ENCODE measurements at regions not wholly inside any gene's neighbourhood (a gene's known extent, or its start where the extent isn't known, plus 50 kb on each side); places are given as distances from the start of the nearest gene placed in this dataset.

- no peak for DNase-seq
Measured at GRCh38 chr18:6614952-6615351, 114.6 kb upstream of the ARHGAP28 start.

DNA sequence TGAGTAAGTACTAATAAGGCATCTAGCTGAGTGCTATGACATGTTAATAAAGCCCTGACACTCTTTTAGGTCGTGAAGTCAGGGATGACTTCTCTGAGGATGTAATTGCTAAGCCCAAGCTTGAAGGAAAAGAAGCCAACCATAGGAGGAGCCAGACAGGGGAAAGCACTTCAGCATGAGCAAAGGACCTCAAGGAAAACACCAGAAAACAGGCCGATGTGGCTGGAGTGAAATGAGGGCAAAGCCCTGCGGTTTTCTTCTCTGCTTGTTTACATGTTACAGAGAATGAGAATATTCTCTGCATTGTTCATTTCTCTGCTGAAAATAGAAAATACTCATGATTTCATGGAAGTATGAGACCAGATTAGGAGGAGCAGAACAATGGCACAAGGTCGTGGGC is 112.5 kb upstream of the ARHGAP28 start:
- no peak for DNase-seq

- DNase-seq: no peak
Measured at GRCh38 chr18:6621437-6621836, 108.1 kb upstream of the ARHGAP28 start.

DNA sequence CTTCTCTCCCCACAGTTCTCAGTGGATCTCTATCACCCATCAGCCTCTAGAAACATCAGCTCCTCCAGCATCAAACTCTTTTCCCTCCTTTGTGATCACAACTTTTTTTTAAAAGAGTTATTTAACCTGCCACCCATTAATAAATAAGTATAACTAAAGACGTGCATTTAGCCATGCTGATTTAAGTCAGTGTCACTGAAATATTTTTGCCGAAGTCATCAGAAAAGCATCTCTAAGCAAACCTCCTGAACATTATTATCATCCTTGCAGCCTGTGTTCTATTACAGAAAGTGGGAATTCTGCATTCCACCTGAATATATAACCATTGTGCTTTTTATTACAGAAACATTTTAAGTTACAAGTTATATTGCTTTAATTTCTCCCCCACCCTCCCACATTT is 106.2 kb upstream of the ARHGAP28 start:
- DNase-seq: no peak

DNA sequence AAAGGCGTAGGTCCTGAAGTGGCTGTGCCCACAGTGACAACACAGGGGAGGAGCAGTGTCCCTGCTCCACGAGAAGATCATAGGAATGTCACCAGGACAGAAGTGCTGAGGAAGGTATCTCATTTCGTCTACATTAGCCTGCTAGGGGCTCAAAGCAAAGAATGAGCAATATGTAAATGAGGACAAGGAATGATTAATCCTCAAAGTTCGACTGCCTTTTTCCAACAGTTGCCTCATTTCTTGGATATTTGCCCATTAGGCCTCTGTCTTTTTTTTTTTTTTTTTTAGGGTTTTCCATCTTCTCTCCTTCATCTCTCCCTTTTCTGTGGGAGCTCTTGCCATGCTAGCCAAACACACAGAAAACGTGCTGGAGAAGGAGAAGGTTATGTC is 105.2 kb upstream of the ARHGAP28 start:
- no peak for DNase-seq

DNA sequence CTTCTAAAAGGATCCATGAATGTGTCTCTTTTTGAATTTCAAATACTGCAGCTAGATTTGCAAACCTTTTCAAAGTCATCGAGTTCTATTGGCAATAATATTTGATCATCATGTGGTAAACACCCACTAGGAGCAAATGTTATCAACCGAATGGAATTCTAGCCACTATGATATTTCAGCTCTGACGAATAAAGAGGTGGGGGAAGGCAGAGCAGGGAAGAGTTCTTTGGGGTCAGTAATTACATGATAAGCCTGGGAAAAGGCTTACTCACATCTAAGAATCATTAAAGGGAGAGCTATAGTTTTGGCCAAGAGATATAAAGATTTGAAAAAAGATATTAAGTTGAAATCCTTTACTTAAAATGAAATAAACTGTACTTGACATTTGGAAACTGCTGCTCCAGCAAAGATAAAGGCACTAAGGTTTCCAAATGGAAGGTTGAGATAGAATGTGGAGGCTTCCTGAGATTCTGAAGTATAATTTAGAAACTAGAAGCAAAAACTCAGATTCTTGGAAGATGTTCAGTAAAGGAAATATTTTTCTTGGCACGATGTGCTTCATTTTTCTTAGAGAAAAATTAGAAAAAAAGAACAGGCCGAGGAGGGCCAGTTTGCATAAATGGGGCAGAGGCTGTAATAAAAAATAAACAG is 104.7 kb upstream of the ARHGAP28 start:
- DNase-seq: no peak

DNA sequence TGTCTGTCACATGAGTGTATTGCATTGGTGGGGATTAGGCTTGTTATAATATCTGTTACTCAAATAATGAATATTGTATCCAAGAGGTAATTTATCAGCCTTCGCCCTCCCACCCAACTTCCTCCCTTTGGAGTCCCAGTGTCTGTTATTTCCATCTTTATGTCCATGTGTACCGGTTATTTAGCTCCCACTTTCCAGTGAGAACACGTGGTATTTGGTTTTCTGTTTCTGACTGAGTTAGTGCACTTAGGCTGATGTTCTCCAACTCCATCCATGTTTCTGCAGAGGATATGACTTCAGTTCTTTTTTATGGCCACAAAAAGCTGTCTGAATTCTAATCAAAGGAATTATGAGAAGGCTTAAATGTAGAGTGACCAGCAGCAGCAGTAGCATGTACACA is 104.0 kb upstream of the ARHGAP28 start:
- DNase-seq: no peak

GRCh38 chr18:6626457-6626856 is 103.1 kb upstream of the ARHGAP28 start:
- DNase-seq: no peak

- DNase-seq: no peak
Measured at GRCh38 chr18:6627645-6628044, 101.9 kb upstream of the ARHGAP28 start.

DNA sequence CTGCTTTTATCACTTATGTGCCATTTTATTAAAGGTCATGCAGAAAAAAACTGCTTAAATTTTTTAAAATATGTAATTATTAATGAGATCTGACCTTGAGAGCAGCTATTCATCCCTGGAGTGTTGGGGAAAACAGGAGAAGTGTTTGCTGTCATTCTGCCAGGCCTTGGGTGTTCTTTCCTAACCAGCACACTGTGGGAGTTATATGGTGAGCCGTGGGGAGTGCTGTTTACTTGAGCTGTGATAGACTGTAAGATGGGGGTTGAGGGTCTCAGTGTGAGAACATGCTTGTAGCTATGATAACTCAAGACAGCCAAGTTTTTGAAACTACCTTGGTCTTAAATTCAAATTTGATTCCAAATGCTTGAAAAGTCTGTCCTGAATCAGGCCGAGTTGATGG is 101.3 kb upstream of the ARHGAP28 start:
- no peak for DNase-seq

DNA sequence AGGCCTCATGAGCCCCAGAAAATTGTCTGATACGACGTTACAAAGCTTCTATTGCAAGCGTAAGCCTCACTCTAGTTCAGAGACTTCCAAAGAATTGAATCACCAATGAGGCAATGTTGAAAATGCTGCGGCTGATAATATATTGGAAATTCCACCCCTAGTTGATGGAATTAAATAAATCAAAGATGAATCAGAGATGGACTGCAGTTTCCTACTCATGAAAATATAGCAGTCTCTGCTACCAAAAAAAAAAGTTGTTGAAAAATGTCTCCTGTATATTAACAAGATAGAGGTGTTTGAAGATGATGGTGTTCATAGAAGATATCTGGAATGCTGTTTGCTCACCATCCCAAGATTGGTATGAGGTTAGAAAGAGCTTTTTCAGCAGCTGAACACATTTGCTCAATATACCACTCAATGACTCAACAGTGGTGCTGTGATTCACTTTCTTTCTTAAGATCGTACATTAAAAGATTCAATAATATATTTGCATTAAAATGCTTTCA is 99.8 kb upstream of the ARHGAP28 start:
- DNase-seq: no peak

- DNase-seq: no peak
Measured at GRCh38 chr18:6633310-6633709, 96.2 kb upstream of the ARHGAP28 start.

DNA sequence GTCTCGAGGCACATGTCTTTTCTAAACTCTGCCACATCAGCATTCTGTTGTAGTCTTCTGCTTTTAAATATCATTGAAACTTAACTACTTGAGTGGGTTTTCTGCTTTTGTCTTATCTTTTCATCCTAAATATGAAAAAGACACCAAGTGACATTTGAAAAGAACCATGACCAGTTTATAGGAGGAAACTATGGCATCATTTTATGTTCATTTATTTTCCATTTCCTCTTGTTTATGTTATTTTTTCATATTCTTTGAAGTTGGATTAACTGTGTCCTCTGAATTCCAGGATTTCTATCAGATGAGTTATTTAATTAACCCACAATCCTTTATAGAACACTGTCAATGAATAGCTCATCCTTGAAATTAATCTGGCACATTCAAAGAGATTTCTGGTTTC is 93.4 kb upstream of the ARHGAP28 start:
- no peak for DNase-seq

DNA sequence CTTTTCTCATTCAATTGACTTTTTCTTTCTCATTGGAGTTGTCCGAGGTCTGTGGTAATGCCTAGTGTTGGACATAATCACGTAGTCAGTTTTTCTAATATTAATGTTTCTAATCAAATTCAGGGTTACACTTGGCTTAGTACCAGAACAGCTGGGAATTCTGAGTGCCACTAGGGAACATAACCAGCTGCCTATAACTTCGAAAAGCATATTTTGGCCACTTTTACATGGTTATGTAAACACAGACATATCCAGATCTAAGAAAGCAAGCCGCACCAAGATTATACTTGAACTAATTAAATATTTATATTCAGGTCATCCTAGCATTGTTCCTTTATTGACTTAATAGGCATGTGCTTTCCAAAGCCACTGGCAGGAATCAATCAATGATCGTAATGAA is 91.1 kb upstream of the ARHGAP28 start:
- DNase-seq: no peak

DNA sequence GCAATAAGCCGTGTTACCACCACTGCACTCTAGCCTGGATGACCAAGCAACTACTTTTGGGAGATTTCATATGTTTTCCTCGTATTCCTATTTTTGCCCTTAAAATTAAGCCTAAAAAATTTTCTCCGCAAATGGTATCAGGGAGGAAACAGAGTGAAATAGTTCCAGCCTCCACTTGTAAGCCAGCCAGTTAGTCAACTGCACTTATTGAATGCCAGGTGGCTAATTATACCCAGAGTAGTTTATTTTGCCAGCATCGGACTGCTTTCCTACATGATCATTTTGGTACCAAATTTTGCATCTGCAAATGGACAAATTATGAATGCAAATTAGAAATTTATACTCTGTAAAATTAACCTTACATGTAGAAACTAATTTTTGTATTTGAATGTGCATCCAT is 90.2 kb upstream of the ARHGAP28 start:
- no peak for DNase-seq

DNA sequence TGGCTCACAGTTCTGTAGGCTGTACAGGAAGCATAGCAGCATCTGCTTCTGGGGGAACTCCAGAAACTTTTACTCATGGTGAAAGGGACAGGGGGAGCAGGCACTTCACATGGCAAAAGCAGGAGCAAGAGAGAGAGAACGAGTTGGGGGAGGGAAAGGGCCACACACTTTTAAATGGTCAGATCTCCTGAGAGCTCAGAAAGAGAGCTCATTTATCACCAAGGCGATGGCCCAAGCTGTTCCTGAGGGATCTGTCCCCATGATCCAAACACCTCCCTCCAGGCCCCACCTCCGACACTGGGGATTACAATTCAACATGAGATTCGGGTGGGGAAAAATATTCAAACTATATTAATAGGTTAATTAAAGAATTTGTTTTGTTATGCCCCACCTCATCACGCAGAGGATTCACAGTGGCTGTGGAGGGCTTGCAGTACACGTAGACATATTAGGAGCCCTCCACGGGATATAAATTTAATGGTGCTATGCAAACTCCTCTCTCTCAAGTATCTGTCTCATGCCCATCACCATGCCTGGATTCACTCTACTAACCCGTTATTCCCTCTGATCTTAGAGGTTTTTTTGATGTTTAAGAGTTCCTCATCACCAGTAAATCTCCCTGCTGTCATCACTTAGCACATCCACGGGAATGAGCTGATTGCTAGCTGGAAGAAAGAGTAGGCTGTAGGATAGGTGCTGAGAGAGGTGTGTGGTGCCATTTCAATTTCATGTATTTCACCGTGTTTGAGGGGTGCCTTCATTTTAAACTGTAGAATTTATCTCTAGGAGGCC is 84.5 kb upstream of the ARHGAP28 start:
- DNase-seq: no peak

- no peak for DNase-seq
Measured at GRCh38 chr18:6646801-6647200, 82.7 kb upstream of the ARHGAP28 start.

- no peak for DNase-seq
Measured at GRCh38 chr18:6648581-6648980, 80.9 kb upstream of the ARHGAP28 start.

- DNase-seq: no peak
Measured at GRCh38 chr18:6649421-6650126, 79.9 kb upstream of the ARHGAP28 start.

GRCh38 chr18:6650127-6650507 is 79.4 kb upstream of the ARHGAP28 start:
- DNase-seq: no peak

- DNase-seq: no peak
Measured at GRCh38 chr18:6650747-6651146, 78.8 kb upstream of the ARHGAP28 start.

DNA sequence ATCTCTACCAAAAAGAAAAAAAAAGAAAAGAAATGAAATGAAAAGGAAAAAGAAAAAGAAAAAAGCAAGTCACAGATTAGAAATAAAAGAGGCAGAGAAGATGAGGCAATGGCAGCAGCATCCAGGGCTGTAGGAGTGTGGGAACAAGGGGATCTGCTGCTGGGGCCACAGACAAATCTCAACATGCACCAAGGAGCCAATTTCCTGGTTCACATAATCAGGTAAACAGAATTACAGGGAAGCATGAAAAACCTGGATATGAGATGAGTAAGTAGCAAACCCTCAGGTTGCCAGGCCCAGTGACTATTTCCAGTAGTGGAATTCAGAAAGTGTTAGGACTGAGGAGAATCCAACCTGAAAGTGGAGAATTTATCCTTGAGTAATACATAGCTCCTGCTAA is 77.4 kb upstream of the ARHGAP28 start:
- DNase-seq: no peak

GRCh38 chr18:6653880-6654279 is 75.6 kb upstream of the ARHGAP28 start:
- no peak for DNase-seq

Data from NCI-H2171 treated with DMSO at 0.1 percent for 48 hours (cell line).